IgD-negative memory B cell (primary cell): ENCODE measurements at regions not wholly inside any gene's neighbourhood (a gene's known extent, or its start where the extent isn't known, plus 50 kb on each side); places are given as distances from the start of the nearest gene placed in this dataset.

Experiments
- H3K27ac Mint-ChIP-seq, 3 donors: one replicate each; pipeline ENCODE4 v1.8.0; 2020 to 2022; ENCODE audit warnings: mild to moderate bottlenecking in 3 of 3, mixed read lengths in 3 of 3, moderate library complexity in 1 of 3
- H3K27me3 Mint-ChIP-seq: one replicate; pipeline ENCODE4 v1.8.0; 2021; ENCODE audit warnings: mixed read lengths
- H3K36me3 Mint-ChIP-seq: one replicate; pipeline ENCODE4 v1.8.0; 2020; ENCODE audit warnings: mild to moderate bottlenecking, mixed read lengths
- H3K4me1 Mint-ChIP-seq, 3 donors: one replicate each; pipeline ENCODE4 v1.8.0; 2020 to 2022; ENCODE audit warnings: mixed read lengths in 3 of 3, mild to moderate bottlenecking in 1 of 3
- H3K4me3 Mint-ChIP-seq, 4 donors: one replicate each; pipeline ENCODE4 v1.8.0; 2020 to 2022; ENCODE audit warnings: mild to moderate bottlenecking in 4 of 4, mixed read lengths in 4 of 4, moderate library complexity in 3 of 4
- H3K9me3 Mint-ChIP-seq, 3 donors: one replicate each; pipeline ENCODE4 v1.8.0; 2020 to 2021; ENCODE audit warnings: mixed read lengths in 3 of 3, mild to moderate bottlenecking in 1 of 3

DNA sequence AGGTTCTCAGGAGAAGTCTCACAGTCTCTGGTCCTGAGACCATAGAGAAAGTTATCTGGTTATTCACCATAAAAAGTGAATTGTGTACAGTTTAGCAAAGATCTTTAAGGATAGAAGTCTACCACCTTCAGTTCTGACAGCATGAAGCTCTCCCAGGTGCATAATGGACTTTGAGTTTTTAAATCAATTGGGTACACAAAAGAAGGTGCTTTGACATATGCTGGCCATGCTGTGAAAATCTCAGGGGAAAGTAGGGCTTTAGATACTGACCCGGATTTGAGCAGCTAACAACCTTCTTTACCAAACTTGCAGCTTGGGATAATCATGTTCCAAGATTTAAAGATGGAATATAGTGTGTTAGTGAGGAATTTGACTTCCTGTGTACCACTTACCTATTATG lies 264.2 kb downstream of the ZSWIM6 start:
- H3K4me1 Mint-ChIP-seq, result peaks cover 0 to 1% (median 0%) of the 10 kb centered on the region in 3 donors
- H3K36me3 Mint-ChIP-seq, result no peaks in the 10 kb centered on the region
- no peak overlapping the region for H3K4me3 Mint-ChIP-seq
- peaks cover 0 to 2% (median 0%) of the 10 kb centered on the region in 3 donors for H3K9me3 Mint-ChIP-seq
- no peak overlapping the region for H3K27ac Mint-ChIP-seq
- peaks cover 9% of the 10 kb centered on the region for H3K27me3 Mint-ChIP-seq

GRCh38 chr5:61597684-61598083 lies 265.6 kb downstream of the ZSWIM6 start:
- no peaks in the 10 kb centered on the region for H3K36me3 Mint-ChIP-seq
- H3K4me3 Mint-ChIP-seq, result no peak overlapping the region
- H3K27me3 Mint-ChIP-seq, result peaks cover 4% of the 10 kb centered on the region
- peaks cover 0 to 1% (median 0%) of the 10 kb centered on the region in 3 donors for H3K4me1 Mint-ChIP-seq
- peaks cover 0 to 2% (median 0%) of the 10 kb centered on the region in 3 donors for H3K9me3 Mint-ChIP-seq
- H3K27ac Mint-ChIP-seq, result no peak overlapping the region

DNA sequence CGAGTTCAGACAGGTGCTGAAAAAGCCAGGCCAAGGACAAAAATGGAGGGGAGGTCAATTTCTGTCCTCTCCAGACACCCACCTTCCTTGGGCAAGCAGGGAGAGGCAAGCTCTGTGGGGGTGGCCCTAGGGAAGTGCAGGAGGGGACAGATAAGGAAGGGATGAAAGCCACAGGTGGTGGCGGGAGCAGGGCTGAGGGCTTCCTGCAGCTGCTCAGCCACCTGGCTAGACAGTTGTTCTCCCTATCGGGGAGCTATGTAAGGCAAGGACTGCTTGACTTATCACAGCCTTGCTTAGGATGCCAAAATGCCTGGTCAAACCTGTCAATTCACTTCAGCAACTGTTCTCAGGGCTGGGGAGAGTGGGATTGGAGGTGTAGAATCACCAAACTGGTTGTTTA lies 266.1 kb downstream of the ZSWIM6 start:
- Mint-ChIP-seq H3K27ac (no peak overlapping the region), H3K27me3 (peaks cover 4% of the 10 kb centered on the region), H3K9me3 (no peaks in the 10 kb centered on the region), H3K4me3 (no peak overlapping the region), H3K4me1 (peaks cover 0 to 1% (median 0%) of the 10 kb centered on the region in 3 donors), H3K36me3 (no peaks in the 10 kb centered on the region)

- H3K4me1 Mint-ChIP-seq, result peaks cover 0 to 1% (median 0%) of the 10 kb centered on the region in 3 donors
- no peak overlapping the region for H3K4me3 Mint-ChIP-seq
- H3K27me3 Mint-ChIP-seq, result peaks cover 6% of the 10 kb centered on the region
- H3K36me3 Mint-ChIP-seq, result no peaks in the 10 kb centered on the region
- H3K9me3 Mint-ChIP-seq, result no peaks in the 10 kb centered on the region
- no peak overlapping the region for H3K27ac Mint-ChIP-seq
These were observed 267.5 kb downstream of the ZSWIM6 start for GRCh38 chr5:61599370-61600122.

GRCh38 chr5:61600123-61600444 lies 268.0 kb downstream of the ZSWIM6 start:
- H3K27ac Mint-ChIP-seq, result no peak overlapping the region
- H3K27me3 Mint-ChIP-seq, result peaks cover 7% of the 10 kb centered on the region
- H3K4me1 Mint-ChIP-seq, result peaks cover 0 to 1% (median 0%) of the 10 kb centered on the region in 3 donors
- H3K36me3 Mint-ChIP-seq, result no peaks in the 10 kb centered on the region
- no peak overlapping the region for H3K4me3 Mint-ChIP-seq
- no peaks in the 10 kb centered on the region for H3K9me3 Mint-ChIP-seq

DNA sequence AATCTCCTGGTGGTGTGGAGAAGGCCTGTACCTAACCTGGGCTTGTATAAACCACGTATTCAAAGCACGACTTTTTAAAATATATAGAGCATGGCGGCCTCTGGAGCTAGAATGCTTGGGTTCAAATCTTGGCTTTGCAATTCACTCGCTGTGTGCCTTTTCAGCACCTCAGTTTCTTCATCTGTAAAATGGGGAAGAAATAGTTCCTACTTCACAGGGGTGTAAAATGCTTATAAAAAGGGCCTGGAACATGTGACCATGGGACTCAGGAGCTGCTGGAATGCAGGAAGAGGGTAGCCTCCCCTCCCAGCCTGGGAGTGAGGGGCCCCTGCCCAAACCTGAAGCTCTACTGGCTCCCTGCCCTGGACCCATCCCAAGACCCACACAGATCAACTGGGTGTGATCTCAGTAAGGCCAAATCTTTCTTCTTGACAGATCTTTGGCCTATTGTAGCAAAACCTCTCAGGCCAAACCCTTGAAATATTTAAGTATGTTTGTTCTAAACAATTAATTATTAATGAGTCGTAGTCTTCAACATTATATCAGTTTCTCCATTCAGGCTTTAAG lies 269.0 kb downstream of the ZSWIM6 start:
- Mint-ChIP-seq H3K9me3 (no peaks in the 10 kb centered on the region), H3K36me3 (no peaks in the 10 kb centered on the region), H3K27ac (no peak overlapping the region), H3K4me1 (no peaks in the 10 kb centered on the region), H3K27me3 (peaks cover 8% of the 10 kb centered on the region), H3K4me3 (no peak overlapping the region)

DNA sequence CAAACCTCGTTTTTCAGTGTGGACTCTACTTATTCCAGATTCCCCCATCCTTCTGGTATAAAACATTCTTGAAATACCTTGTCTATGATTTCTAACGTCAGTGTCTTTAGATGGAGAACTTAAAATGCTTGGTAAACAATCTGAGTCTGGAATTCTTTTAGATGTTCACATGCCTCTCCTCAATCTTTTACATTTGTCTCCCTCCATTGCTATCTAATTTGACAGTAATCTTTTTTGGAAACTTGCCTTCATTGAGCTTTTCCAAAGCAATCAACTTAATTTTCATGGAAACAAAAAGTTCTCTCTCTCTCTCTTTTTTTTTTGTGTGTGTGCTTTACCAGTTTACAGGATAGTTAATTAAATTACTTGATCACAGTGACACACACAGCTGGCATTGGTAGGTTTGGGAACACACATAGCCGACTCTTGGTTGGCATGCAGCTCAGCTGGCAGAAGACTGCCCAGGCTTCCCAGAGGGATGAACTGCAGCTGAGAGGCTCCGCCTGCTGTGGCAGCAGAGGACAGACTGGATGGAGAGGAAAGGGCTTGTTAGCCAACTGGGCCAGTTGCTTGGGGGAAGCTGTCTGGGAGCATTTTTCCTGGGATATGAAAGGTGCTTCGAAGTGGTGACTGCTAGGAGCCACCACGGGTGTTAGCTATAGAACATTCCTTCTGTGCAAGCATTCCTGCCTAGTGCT lies 271.3 kb downstream of the ZSWIM6 start:
- Mint-ChIP-seq H3K27ac (no peak overlapping the region), H3K9me3 (no peaks in the 10 kb centered on the region), H3K36me3 (no peaks in the 10 kb centered on the region), H3K27me3 (peaks cover 7% of the 10 kb centered on the region), H3K4me1 (no peaks in the 10 kb centered on the region), H3K4me3 (no peak overlapping the region)

DNA sequence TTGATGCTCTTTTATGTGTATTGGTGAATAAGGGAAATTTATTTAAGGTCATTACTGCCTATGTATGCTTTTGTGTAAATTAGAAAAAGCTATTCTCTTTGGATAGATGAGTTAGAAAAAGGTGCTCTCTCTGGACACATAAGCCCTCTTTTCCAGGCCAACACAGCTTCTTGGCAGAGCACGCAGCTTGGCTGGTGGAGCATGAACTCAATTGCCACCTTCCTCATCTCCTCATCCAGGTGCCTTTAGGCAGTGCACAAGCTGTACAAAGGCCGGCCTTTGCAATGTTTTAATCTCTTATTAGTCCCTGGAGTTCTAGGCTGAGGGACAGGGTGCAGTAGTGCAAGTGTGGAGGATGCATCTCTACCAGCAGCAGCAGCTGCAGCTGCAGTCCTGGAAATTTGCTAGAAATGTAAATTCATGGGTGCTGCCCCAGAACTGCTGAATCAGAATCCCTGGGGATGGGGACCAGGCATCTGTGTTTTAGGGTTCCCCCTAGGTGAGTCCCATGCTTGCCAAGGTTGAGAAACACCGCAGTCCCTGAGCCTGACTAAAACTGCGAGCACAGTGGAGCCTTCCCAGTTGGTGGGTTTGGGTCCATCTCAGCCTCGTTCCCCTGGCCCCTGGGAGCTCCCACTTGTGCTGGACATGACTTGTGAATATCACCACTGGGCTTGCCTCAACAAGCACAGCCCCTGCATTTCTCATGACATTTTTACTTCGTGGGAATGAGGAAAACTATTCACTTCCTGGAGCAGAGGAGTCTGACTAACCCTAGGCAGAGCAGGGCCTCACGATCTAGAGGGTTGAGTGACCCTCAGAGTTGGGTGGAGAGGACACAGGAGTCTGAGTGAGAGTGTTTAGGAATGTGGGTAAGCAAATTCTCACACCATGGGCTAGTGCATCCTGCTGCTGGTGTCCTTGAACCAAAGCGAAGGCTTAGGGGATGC lies 272.3 kb downstream of the ZSWIM6 start:
- no peak overlapping the region for H3K4me3 Mint-ChIP-seq
- H3K36me3 Mint-ChIP-seq, result no peaks in the 10 kb centered on the region
- peaks cover 7% of the 10 kb centered on the region for H3K27me3 Mint-ChIP-seq
- H3K9me3 Mint-ChIP-seq, result no peaks in the 10 kb centered on the region
- H3K27ac Mint-ChIP-seq, result no peak overlapping the region
- H3K4me1 Mint-ChIP-seq, result no peaks in the 10 kb centered on the region

DNA sequence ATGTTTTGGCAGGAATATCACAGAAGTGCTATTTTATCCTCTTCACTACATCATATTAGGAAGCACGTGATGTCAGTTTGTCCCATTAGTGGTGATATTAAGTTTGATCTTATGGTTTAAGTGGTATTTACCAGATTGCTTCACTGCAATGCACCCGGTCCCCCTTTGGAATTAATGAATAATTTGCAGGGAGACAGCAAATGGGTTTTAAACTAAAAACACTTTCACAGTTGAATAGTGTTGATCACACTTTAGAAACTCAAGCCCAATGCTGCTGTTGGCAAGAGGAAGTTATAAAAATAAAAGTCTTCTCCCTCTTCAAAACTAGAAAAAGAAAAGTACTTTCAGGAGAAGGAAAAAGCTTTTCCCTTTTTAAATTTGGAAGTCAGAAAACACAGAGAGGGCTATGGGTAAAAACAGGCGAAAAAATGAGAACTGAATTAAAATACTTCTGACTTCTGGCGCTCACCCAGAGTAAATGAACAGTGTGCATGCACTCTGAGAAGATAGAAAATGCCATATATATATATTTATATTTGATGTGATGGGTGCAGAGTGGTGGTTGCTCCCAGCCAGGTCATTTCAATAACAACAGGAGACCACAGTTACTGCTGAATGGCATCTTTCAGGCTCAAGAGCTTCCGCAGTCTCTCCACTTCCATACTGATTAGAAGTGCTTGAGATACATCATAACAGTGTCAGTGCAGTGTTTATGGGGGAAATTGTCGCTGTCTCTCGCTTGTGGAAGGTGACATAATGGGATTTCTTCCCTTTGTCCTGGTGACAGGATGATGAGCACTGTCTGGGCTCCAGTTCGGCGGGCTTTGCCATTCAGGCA lies 278.0 kb downstream of the ZSWIM6 start:
- Mint-ChIP-seq H3K27me3 (peaks cover 8% of the 10 kb centered on the region), H3K27ac (no peak overlapping the region), H3K36me3 (peaks cover 1% of the 10 kb centered on the region), H3K9me3 (no peaks in the 10 kb centered on the region), H3K4me3 (no peak overlapping the region), H3K4me1 (no peaks in the 10 kb centered on the region)

DNA sequence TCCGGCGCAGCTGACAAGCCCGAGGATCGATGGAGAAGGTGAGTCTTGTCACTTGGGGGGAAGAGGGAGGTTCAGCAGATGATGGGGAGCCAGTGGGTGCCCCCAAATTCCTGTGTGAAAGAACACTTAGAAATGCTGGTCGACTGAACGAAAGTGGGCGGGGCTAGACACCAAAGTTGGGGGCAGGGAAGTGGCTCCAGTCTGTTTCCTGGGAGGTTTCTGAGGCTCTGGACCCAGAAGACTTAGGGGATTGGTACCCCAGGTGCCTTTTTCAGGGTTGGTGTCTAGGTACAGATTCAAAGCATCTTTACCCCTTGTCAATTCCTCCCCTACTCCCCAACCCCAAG lies 278.6 kb downstream of the ZSWIM6 start:
- Mint-ChIP-seq H3K27me3 (peaks cover 5% of the 10 kb centered on the region), H3K4me3 (no peak overlapping the region), H3K36me3 (peaks cover 1% of the 10 kb centered on the region), H3K27ac (no peak overlapping the region), H3K4me1 (no peaks in the 10 kb centered on the region), H3K9me3 (no peaks in the 10 kb centered on the region)

DNA sequence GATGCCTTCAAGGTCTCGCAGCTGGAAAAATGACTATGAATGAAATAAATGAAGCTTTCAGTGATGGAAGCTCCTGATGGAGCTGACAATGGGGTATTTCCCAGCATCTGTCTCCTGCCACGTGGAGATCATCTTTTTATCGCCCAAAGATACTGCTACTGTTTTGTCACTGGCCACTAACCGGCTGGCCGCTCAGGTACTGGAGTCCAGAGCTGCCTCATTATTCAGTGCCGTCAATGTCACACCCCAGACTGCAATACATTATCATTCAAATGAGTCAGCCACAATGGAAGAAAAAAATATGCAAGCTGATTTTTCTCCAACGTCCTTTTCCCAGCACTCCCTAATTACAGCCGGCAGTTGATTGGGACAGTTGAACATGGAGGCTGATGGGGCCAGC lies 280.4 kb downstream of the ZSWIM6 start:
- H3K27ac Mint-ChIP-seq, result no peak overlapping the region
- no peaks in the 10 kb centered on the region for H3K9me3 Mint-ChIP-seq
- no peak overlapping the region for H3K4me3 Mint-ChIP-seq
- no peaks in the 10 kb centered on the region for H3K4me1 Mint-ChIP-seq
- H3K36me3 Mint-ChIP-seq, result peaks cover 1% of the 10 kb centered on the region
- peaks cover 5% of the 10 kb centered on the region for H3K27me3 Mint-ChIP-seq

- peaks cover 5% of the 10 kb centered on the region for H3K27me3 Mint-ChIP-seq
- peaks cover 1% of the 10 kb centered on the region for H3K36me3 Mint-ChIP-seq
- no peaks in the 10 kb centered on the region for H3K4me1 Mint-ChIP-seq
- no peaks in the 10 kb centered on the region for H3K9me3 Mint-ChIP-seq
- H3K4me3 Mint-ChIP-seq, result no peak overlapping the region
- no peak overlapping the region for H3K27ac Mint-ChIP-seq
These were observed 281.6 kb downstream of the ZSWIM6 start for GRCh38 chr5:61613679-61614078.

DNA sequence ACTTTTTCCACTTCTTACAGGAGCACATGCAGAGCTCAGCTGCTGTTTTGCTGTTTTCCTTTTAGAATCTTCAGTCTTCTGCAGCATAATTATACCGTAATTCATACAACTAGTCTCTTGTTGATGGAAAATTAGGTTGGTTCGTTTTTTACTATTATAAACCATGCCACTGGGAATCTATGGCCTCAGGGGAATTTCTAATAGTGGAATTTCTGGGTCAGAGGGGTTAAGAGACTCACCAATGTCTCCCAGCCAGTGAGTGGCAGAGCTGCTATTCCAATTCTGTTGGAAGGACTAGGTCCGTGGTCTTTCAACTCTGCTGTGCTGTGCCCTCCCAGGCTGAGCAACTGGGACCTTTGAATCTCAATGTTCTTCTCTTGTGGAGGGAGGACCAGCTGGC lies 282.5 kb downstream of the ZSWIM6 start:
- H3K27ac Mint-ChIP-seq, result no peak overlapping the region

DNA sequence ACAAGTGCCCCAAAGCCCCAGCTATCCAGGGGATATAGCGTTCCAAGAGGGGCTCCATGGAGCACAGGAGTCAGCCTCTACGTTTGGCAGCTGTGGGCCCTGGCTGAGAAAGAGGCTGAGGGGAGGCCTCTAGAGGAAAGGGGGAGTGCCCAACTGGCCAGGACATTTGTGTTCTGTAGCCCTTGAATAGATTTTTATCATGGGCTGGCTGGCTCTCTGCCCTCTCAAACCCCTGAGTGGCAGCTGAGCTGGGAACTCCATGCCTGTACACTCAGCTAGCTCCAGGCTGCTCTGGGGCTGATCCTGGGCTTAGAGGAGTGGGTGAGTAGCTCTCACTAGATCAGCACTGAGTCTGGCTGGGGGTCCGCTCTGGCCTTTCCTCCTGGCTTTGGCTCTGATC lies 285.0 kb downstream of the ZSWIM6 start:
- no peaks in the 10 kb centered on the region for H3K36me3 Mint-ChIP-seq
- H3K4me1 Mint-ChIP-seq, result peaks cover 4 to 6% (median 6%) of the 10 kb centered on the region in 3 donors
- H3K27me3 Mint-ChIP-seq, result no peaks in the 10 kb centered on the region
- no peaks in the 10 kb centered on the region for H3K9me3 Mint-ChIP-seq
- H3K4me3 Mint-ChIP-seq, result no peak overlapping the region
- no peak overlapping the region for H3K27ac Mint-ChIP-seq

More for the DNA sequence above, 282.5 kb downstream of the ZSWIM6 start:
- peaks cover under 1% of the 10 kb centered on the region for H3K36me3 Mint-ChIP-seq
- peaks cover 3 to 6% (median 4%) of the 10 kb centered on the region in 3 donors for H3K4me1 Mint-ChIP-seq
- peaks cover 4% of the 10 kb centered on the region for H3K27me3 Mint-ChIP-seq
- H3K4me3 Mint-ChIP-seq, result no peak overlapping the region
- no peaks in the 10 kb centered on the region for H3K9me3 Mint-ChIP-seq
